Nucleus accumbens (tissue), 56 donors: ENCODE measurements at regions not wholly inside any gene's neighbourhood (a gene's known extent, or its start where the extent isn't known, plus 50 kb on each side); places are given as distances from the start of the nearest gene placed in this dataset.
"Not testable (repeated sequence)": the region's sequence is repeated elsewhere in the genome, so short reads cannot be mapped to it uniquely, and the experiment has no call there.

Source experiments
- DNase-seq, 56 donors: peaks; one replicate each; lab custom pipeline; 2025; lab: John Stamatoyannopoulos, UW

DNA sequence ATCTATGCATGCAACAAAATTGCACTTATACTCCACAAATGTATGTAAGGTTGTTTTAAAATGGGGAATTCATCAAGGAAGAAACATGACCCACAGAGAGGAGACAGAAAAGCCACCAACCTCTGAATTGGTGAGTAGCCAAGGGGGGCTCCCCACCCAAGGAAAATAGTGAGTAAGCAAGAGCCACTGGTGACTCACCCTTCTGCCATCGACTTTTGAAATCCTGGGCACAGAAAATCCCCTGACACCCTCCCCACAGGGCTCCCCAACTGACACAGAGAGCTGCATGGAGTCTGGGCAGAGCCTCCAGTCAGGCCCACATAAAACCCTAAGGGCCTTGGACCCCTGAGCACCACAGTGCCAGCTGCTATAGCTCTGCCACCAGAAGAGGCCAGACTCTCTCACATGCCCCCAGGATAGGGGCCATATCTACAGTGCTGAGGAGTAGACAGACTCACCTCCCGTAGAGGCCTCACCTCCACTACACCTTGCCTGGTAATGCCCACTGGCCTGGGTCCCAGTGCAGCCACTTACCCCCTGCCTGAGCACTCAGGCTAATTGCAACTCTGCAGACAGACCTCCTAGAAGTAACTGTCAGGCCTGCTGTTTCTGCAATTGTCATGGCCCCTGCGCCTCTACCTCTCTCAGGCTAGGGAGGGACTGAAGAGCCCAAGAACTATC, 244.7 kb upstream of the WSB1 start:
- DNase-seq, result no peak

- no peak for DNase-seq
Observed at GRCh38 chr17:27065588-27065987, 228.3 kb upstream of the WSB1 start.

DNA sequence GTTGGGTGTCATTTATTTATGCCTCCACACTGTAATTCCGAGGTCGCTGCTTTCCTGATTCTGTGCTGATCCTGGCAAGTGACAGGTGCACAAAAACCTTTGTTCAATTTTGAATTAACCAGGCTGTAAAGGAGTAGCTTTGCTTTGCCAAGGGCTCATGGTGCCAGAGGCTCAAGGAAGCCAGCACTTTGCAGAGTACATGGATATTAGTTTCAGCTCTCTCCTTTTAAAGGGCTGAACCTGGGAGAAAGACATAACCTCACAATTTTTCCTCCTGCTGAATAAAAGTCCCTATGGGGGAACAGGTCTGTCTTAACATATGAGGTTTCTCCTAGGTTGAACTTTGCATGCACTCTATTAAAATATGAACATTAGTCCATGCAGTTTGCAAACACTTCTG, 227.6 kb upstream of the WSB1 start:
- DNase-seq, result no peak

DNA sequence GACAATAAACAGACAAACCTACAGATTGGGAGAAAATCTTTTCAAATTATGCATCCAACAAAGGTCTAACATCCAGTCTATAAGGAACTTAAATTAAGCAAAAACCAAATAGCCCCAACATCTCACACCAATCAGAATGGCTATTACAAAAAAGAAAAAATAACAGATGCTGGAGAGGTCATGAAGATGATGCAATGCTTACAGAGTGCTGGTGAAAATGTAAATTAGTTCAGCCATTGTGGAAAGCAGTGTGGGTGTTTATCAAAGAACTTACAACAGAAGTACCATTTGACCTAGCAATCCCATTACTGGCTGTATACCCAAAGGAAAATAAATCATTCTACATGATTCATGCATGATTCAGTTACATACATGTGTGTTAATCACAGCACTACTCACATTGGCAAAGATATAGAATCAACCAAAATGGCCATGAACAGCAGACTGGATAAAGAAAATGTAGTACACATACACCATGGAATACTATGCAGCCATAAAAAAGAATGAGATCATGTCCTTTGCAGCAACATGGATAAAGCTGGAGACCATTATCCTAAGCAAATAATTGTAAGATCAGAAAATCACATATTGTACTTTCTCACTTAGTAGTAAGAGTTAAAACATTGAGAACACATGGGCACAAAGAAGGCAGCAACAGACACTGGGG, 223.9 kb upstream of the WSB1 start:
- DNase-seq, result no peak

DNA sequence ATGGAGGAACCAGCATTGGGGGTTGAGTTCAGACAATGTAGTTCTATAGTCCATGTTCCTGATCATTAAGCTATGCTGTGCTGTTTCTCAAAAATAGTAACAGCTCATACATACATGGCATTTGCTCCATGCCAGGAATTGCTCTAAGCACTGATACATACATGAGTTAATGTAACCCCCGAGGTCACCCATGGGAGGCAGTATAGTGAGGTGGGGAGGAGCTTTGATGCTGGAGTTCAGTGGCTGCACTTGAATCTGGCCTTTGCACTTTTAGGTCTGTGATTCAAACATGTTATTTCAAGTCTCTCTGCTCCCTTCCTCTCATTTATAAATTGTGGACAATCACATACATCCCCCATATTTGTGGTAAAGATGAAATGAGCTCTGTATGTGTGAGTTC, 223.1 kb upstream of the WSB1 start:
- no peak for DNase-seq

DNA sequence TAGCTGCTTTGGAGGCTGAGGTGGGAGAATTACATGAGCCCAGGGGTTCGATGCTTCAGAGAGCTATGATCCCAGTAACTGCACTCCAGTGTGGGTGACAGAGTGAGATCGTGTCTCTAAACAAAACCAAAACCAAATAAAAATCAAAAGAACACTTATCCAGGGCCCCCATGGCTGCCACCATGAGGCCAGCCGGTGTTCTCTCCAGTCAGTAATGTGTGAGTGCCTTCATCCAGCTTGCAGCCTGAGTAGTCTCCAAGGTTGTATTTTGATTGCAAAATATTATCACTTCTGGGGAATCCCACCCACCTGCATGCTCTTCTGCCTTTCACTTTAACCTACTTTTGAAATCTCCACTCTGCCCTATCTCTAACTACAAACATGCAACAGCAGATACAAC, 221.0 kb upstream of the WSB1 start:
- no peak for DNase-seq

DNA sequence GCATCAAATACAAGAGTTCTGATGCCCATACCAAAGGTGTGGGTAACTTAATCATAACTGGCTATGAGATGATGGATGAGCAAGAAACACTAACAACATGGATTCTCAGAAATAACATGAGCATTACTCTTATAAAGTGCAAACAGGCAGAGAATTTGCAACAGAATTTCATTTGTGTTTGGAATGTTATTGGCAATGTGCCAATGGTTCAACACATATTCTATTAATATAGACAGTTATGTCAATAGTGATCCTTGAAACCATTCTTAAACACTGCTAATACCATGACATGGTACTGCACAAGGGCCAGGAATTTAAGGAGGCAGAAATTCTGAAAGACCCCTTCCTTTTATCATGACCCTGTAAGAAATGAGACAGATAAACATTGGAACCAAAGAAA, 217.1 kb upstream of the WSB1 start:
- no peak for DNase-seq

- DNase-seq, result no peak
Observed at GRCh38 chr17:27078296-27078695, 215.6 kb upstream of the WSB1 start.

GRCh38 chr17:27079660-27080059, 214.3 kb upstream of the WSB1 start:
- DNase-seq, result no peak

DNA sequence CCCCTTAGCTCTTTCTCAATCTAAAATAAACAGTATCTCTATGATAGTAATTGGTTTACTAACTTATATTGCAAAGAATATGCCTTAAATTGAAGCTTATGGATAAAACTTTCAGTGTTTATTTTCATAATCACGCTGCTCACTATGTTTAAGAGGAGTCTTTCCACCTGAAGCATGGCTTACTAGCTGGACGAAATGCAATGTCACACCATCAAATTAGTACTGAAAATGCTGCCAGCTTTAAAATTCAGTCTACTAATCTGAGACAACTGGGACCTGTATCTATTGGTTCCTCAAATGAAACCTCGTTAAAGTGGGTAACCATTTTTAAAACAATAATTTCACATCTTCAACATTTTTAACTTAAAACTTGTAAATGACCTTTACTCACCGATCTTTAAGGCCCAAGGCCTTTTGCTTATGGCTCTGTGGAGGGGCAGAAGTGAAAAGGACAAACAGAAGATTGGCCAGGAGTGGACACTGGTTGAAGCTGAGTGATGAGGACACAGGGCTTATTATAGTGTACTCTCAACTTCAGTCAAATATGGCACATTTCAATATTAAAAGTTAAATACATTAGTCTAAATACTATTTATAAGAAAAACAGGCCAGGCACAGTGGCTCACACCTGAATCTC, 212.8 kb upstream of the WSB1 start:
- DNase-seq, result no peak

GRCh38 chr17:27082023-27082774, 211.7 kb upstream of the WSB1 start:
- no peak for DNase-seq

GRCh38 chr17:27082775-27083154, 211.1 kb upstream of the WSB1 start:
- DNase-seq, result no peak

GRCh38 chr17:27083408-27084185, 210.3 kb upstream of the WSB1 start:
- no peak for DNase-seq

DNA sequence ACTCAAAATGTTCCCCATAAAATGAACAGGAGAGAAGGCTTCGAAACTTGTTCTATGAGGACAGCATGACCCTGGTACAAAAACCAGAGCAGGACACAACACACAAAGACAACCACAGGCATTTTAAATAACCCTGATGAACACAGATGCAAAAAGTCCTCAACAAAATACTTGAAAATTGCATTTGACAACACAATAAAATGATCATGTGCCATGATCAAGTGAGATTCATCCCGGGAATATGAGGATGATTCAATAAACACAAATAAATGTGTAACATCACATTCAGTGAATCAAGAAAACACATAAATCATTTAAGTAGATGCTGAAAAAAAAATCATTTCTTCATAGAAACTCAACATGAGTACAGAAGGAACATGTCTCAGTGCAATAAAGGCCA, 208.4 kb upstream of the WSB1 start:
- no peak for DNase-seq

GRCh38 chr17:27086526-27086925, 207.4 kb upstream of the WSB1 start:
- DNase-seq, result no peak

DNA sequence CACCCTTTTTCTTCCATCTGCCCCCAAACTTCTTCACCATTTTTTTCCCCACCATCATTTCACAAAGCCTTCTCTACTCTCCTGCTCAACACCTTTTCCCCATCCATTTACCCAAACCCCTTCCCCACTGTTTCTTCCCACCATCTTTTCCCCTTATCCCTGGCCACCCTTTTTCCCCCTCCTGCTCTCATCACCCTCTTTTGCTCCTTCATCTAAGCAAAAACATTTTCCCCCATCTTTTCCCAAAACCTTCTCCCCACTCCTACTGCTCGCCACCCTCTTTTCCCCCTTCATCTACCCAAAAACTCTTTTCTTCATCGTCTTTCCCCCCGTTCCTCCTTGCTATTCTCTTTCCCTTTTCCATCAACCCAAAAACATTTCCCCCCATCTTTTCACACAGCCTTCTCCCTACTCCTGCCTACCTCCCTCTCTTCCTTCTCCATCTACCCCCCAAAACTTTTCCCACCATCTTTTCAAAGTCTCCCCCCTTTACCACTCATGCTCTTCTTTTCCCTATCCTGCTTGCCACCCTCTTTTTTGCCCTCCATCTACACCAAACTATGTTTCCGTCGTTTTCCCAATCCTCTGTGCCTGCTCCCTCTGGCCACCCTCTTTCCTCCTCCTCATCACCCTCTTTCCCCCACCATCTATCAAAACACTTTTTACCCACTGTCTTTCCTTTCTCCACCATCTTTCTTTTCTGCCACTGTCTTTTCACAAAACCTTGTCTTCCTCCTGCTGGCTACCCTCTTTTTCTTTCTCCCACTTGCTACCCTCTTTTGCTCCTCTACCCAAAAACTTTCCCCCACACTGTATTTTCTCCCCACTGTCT, 205.8 kb upstream of the WSB1 start:
- DNase-seq, result no peak

GRCh38 chr17:27088767-27089078, 205.2 kb upstream of the WSB1 start:
- DNase-seq, result no peak

GRCh38 chr17:27089079-27089928, 204.6 kb upstream of the WSB1 start:
- DNase-seq, result not testable (repeated sequence)

DNA sequence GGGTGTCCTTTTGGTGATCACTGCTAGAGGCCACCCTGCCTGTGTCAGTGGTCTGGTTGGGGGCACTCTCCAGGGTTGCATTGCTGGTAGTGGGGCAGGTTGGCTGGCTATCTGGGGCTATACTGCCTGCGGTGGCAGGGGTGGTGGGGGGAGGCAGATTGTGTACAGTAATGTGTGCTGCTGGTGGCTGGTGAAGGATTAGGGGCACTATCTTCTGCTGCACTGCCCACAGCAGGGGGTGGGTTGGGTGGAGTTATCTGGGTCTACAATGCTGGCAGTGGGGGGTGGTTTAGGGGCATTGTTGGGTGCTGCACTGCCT, 204.0 kb upstream of the WSB1 start:
- no peak for DNase-seq
